Left lung (tissue), 4 donors: ENCODE measurements at regions not wholly inside any gene's neighbourhood (a gene's known extent, or its start where the extent isn't known, plus 50 kb on each side); places are given as distances from the start of the nearest gene placed in this dataset.
A peak's percentile ranks its signal among the peaks of the same experiment; 100 is the strongest.

ENCODE experiments used
- ATAC-seq: fragments of 200-7000 bp; cut with Tn5 transposase; one replicate; pipeline ENCODE4 v1.9.1; 2020; ENCODE audit warnings: moderate library complexity
- DNase-seq, 4 donors: peaks; one replicate each; pipeline ENCODE4 v3.0.0-alpha.2; 2013 to 2020
- H3K27ac ChIP-seq, 2 donors: fragments of 200-600 bp; sonication (generic) in 1 of 2; one replicate each; pipeline versions ENCODE4 v1.5.0 to v1.8.0; 2020 to 2021
- H3K27me3 ChIP-seq, 2 donors: fragments of 200-600 bp; sonication (generic) in 1 of 2; one replicate each; pipeline versions ENCODE4 v1.5.0 to v1.8.0; 2020 to 2021
- H3K36me3 ChIP-seq, 2 donors: fragments of 200-600 bp; sonication (generic) in 1 of 2; one replicate each; pipeline versions ENCODE4 v1.5.0 to v1.8.0; 2020 to 2021
- H3K4me1 ChIP-seq, 2 donors: fragments of 200-600 bp; one replicate each; pipeline ENCODE4 v1.8.0; 2021
- H3K4me3 ChIP-seq, 2 donors: fragments of 200-600 bp; sonication (generic) in 1 of 2; one replicate each; pipeline versions ENCODE4 v1.5.0 to v1.8.0; 2020 to 2021; ENCODE audit warnings: mild to moderate bottlenecking in 1 of 2
- H3K9me3 ChIP-seq, 2 donors: fragments of 200-600 bp; sonication (generic) in 1 of 2; one replicate each; pipeline versions ENCODE4 v1.5.0 to v1.8.0; 2020 to 2021
- intact Hi-C, 2 donors: fragments of 100-400 bp; cut with DNase I; formaldehyde crosslinking; loops; one replicate each; pipeline versions ENCODE4 v1.11.2 to v1.14.2; 2022
- TF ChIP-seq, protein P1 (sequence below), 2 donors: fragments of 200-600 bp; sonication (generic) in 1 of 2; IDR thresholded peaks; one replicate each; pipeline versions ENCODE4 v1.5.0 to v1.8.0; 2021; ENCODE audit warnings: antibody characterized with exemption in 2 of 2
- donor health status: DM: no; HTN: yes; CAD: no.
- donor health status: DM: no; HTN: no; CAD: no.

DNA sequence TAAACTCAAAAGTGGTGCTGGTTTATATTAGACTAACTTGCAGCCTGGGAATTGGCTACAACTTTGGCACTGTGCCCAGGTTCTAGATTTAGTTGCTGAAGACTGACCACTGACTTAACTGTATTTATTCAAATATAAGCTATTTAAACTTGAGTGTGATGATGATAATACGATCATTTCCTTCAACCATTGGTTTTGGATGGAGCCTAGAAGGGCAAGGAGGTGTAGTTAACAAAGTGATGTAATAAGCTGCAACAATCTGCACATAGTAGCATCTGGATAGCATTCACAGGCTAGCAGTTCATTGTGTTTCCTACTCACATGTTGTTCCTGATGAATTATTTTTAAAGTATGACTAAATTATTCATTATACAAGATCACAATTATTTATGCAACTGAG is 55.2 kb upstream of the DACH1 start:
- ATAC-seq (no peak), DNase-seq (peak in 1 of 4 donors; percentile 5)
- H3K27me3 ChIP-seq = no peaks in the 10 kb centered on the region
- no peak overlapping the region for H3K27ac ChIP-seq
- intact Hi-C loops = no loop called here
- no peak overlapping the region for H3K4me3 ChIP-seq
- TF ChIP-seq, protein P1, sequence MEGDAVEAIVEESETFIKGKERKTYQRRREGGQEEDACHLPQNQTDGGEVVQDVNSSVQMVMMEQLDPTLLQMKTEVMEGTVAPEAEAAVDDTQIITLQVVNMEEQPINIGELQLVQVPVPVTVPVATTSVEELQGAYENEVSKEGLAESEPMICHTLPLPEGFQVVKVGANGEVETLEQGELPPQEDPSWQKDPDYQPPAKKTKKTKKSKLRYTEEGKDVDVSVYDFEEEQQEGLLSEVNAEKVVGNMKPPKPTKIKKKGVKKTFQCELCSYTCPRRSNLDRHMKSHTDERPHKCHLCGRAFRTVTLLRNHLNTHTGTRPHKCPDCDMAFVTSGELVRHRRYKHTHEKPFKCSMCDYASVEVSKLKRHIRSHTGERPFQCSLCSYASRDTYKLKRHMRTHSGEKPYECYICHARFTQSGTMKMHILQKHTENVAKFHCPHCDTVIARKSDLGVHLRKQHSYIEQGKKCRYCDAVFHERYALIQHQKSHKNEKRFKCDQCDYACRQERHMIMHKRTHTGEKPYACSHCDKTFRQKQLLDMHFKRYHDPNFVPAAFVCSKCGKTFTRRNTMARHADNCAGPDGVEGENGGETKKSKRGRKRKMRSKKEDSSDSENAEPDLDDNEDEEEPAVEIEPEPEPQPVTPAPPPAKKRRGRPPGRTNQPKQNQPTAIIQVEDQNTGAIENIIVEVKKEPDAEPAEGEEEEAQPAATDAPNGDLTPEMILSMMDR (IDR thresholded peaks at IDR 0.05) = no peak
- no peaks in the 10 kb centered on the region for H3K9me3 ChIP-seq
- H3K36me3 ChIP-seq = no peaks in the 10 kb centered on the region
- no peaks in the 10 kb centered on the region for H3K4me1 ChIP-seq
